HEK293T (cell line): ENCODE measurements at regions not wholly inside any gene's neighbourhood (a gene's known extent, or its start where the extent isn't known, plus 50 kb on each side); places are given as distances from the start of the nearest gene placed in this dataset.

Experiments used
- CTCF ChIA-PET: fragments of 350-600 bp; formaldehyde crosslinking; extraction: SDS; loops from one replicate; lab custom pipeline; 2021; ENCODE audit warnings: antibody characterized with exemption, inconsistent platforms; lab: Yijun Ruan, JAX
- POLR2A ChIA-PET: fragments of 350-600 bp; formaldehyde crosslinking; extraction: SDS; loops from one replicate; lab custom pipeline; 2020; ENCODE audit warnings: antibody characterized with exemption, inconsistent platforms; lab: Yijun Ruan, JAX
- DNase-seq: peaks from one replicate; pipeline ENCODE4 v3.0.0; 2012; ENCODE audit warnings: mixed read lengths; ENCODE audit errors: extremely low spot score
- ARNT ChIP-seq: fragments of 450-650 bp; IDR thresholded peaks from 2 replicates; pipeline ENCODE4 v1.6.1; 2017; ENCODE audit warnings: mild to moderate bottlenecking
- BHLHE40 ChIP-seq: fragments of 450-650 bp; IDR thresholded peaks from 2 replicates; pipeline ENCODE4 v1.6.1; 2016; ENCODE audit warnings: mild to moderate bottlenecking, moderate library complexity, borderline replicate concordance
- CTBP1 ChIP-seq: fragments of 450-650 bp; IDR thresholded peaks from 2 replicates; pipeline ENCODE4 v1.6.1; 2016; ENCODE audit warnings: borderline replicate concordance
- ELF4 ChIP-seq: fragments of 450-650 bp; IDR thresholded peaks from 2 replicates; pipeline ENCODE4 v1.6.1; 2017; ENCODE audit warnings: antibody characterized with exemption
- FOXA1 ChIP-seq: fragments of 450-650 bp; IDR thresholded peaks from 2 replicates; pipeline ENCODE4 v1.6.1; 2016; ENCODE audit warnings: mild to moderate bottlenecking
- FOXK2 ChIP-seq: fragments of 450-650 bp; IDR thresholded peaks from 2 replicates; pipeline ENCODE4 v1.6.1; 2016; ENCODE audit warnings: mild to moderate bottlenecking
- FOXM1 ChIP-seq: fragments of 450-650 bp; IDR thresholded peaks from 2 replicates; pipeline ENCODE4 v1.6.1; 2017; ENCODE audit warnings: mild to moderate bottlenecking, borderline replicate concordance
- HDGF ChIP-seq: fragments of 450-650 bp; IDR thresholded peaks from 2 replicates; pipeline ENCODE4 v1.6.1; 2017; ENCODE audit warnings: antibody characterized with exemption, borderline replicate concordance
- L3MBTL2 ChIP-seq: fragments of 450-650 bp; conservative IDR thresholded peaks from 2 replicates; pipeline ENCODE4 v1.6.1; 2016; ENCODE audit warnings: mild to moderate bottlenecking
- LEF1 ChIP-seq: fragments of 450-650 bp; IDR thresholded peaks from 2 replicates; pipeline ENCODE4 v1.6.1; 2017; ENCODE audit warnings: mild to moderate bottlenecking, borderline replicate concordance
- NFRKB ChIP-seq: fragments of 450-650 bp; IDR thresholded peaks from 2 replicates; pipeline ENCODE4 v1.6.1; 2016; ENCODE audit warnings: mild to moderate bottlenecking, moderate library complexity
- PKNOX1 ChIP-seq: fragments of 450-650 bp; IDR thresholded peaks from 2 replicates; pipeline ENCODE4 v1.6.1; 2016
- SP1 ChIP-seq: fragments of 450-650 bp; IDR thresholded peaks from 2 replicates; pipeline ENCODE4 v1.6.1; 2017
- SUZ12 ChIP-seq: fragments of 450-650 bp; IDR thresholded peaks from 2 replicates; pipeline ENCODE4 v1.6.1; 2016; ENCODE audit warnings: mild to moderate bottlenecking
- TARDBP ChIP-seq: fragments of 450-650 bp; IDR thresholded peaks from 2 replicates; pipeline ENCODE4 v1.6.1; 2016
- ZNF384 ChIP-seq: fragments of 450-650 bp; IDR thresholded peaks from 2 replicates; pipeline ENCODE4 v1.6.1; 2016

- ChIA-PET CTCF (no interaction called here), POLR2A (no interaction called here)
- DNase-seq = no peak
- TF ChIP-seq ELF4 = no peak
- no peak for TF ChIP-seq ZNF384
Measured at GRCh38 chr16:59328961-59329360, 594.8 kb upstream of the GOT2 start.

GRCh38 chr16:59327894-59328293 is 593.8 kb upstream of the GOT2 start:
- no peak for DNase-seq
- ChIA-PET CTCF (interaction anchor here (0.6 kb wide), 1 partner anchor 42 kb away, joined by 3 read pairs; no protein-coding TSS in a partner anchor), POLR2A (no interaction called here)
- TF ChIP-seq ARNT = no peak
- TF ChIP-seq SUZ12 = no peak
- TF ChIP-seq BHLHE40 = no peak
- no peak for TF ChIP-seq NFRKB
- no peak for TF ChIP-seq CTBP1
- no peak for TF ChIP-seq PKNOX1
- no peak for TF ChIP-seq LEF1
- no peak for TF ChIP-seq L3MBTL2
- TF ChIP-seq ZNF384 = no peak
- TF ChIP-seq FOXM1 = no peak
- TF ChIP-seq ELF4 = no peak
- TF ChIP-seq FOXA1 = no peak
- TF ChIP-seq TARDBP = no peak
- TF ChIP-seq FOXK2 = no peak
- no peak for TF ChIP-seq HDGF
- no peak for TF ChIP-seq SP1

- CTCF ChIA-PET = no interaction called here
- POLR2A ChIA-PET = no interaction called here
- DNase-seq = no peak
- TF ChIP-seq L3MBTL2 (no peak), NFRKB (no peak), FOXM1 (no peak), TARDBP (no peak), PKNOX1 (no peak), HDGF (no peak), FOXA1 (no peak), SP1 (no peak), LEF1 (no peak), ELF4 (no peak), CTBP1 (no peak), FOXK2 (no peak), ARNT (no peak), ZNF384 (no peak), SUZ12 (no peak), BHLHE40 (no peak)
Measured at GRCh38 chr16:59326955-59327354, 592.8 kb upstream of the GOT2 start.

- ChIA-PET CTCF (no interaction called here), POLR2A (no interaction called here)
- no peak for TF ChIP-seq SUZ12
- TF ChIP-seq PKNOX1 = no peak
- no peak for TF ChIP-seq BHLHE40
- no peak for DNase-seq
Measured at GRCh38 chr16:59324462-59324861, 590.3 kb upstream of the GOT2 start.

GRCh38 chr16:59320657-59321056 is 586.5 kb upstream of the GOT2 start:
- ChIA-PET CTCF (no interaction called here), POLR2A (no interaction called here)
- TF ChIP-seq BHLHE40 (no peak), SP1 (no peak), PKNOX1 (no peak), TARDBP (no peak), ZNF384 (no peak), ELF4 (no peak), NFRKB (no peak), CTBP1 (no peak), FOXK2 (no peak), HDGF (no peak), SUZ12 (no peak), FOXA1 (no peak), LEF1 (no peak), L3MBTL2 (no peak), ARNT (no peak), FOXM1 (no peak)
- no peak for DNase-seq

GRCh38 chr16:59319871-59320270 is 585.8 kb upstream of the GOT2 start:
- POLR2A ChIA-PET = no interaction called here
- CTCF ChIA-PET = no interaction called here
- TF ChIP-seq SP1 (no peak), FOXA1 (no peak), TARDBP (no peak), L3MBTL2 (no peak), CTBP1 (no peak), HDGF (no peak), BHLHE40 (no peak), LEF1 (no peak), PKNOX1 (no peak), ZNF384 (no peak), FOXM1 (no peak), SUZ12 (no peak), ARNT (no peak), NFRKB (no peak)
- DNase-seq = no peak
